Loucy (cell line): ENCODE measurements at regions not wholly inside any gene's neighbourhood (a gene's known extent, or its start where the extent isn't known, plus 50 kb on each side); places are given as distances from the start of the nearest gene placed in this dataset.

Experiments
- H2AFZ ChIP-seq: fragments of 200-600 bp; sonication (generic); 2 replicates; pipeline ENCODE4 v1.6.0; 2016; ENCODE audit warnings: antibody characterized with exemption, mild to moderate bottlenecking, low read length, moderate library complexity
- H3F3A ChIP-seq: fragments of 200-600 bp; 2 replicates; pipeline ENCODE4 v1.6.0; 2016; ENCODE audit warnings: antibody characterized with exemption, low read depth, mild to moderate bottlenecking
- H3K27me3 ChIP-seq: fragments of 200-600 bp; sonication (generic); 2 replicates; pipeline ENCODE4 v1.6.1; 2014; ENCODE audit warnings: low read length, mild to moderate bottlenecking; ENCODE audit not compliant: insufficient read depth, poor library complexity, severe bottlenecking
- H3K36me3 ChIP-seq: fragments of 200-600 bp; sonication (generic); 2 replicates; pipeline ENCODE4 v1.6.1; 2016; ENCODE audit warnings: low read length; ENCODE audit not compliant: insufficient read depth
- H3K4me1 ChIP-seq: fragments of 200-600 bp; sonication (generic); 2 replicates; pipeline ENCODE4 v1.5.1; 2014; ENCODE audit warnings: low read length, mild to moderate bottlenecking; ENCODE audit not compliant: insufficient read depth, poor library complexity, severe bottlenecking
- H3K4me2 ChIP-seq: fragments of 200-600 bp; sonication (generic); 2 replicates; pipeline ENCODE4 v1.6.0; 2014; ENCODE audit warnings: antibody characterized with exemption, low read length, low read depth, mild to moderate bottlenecking; ENCODE audit not compliant: poor library complexity, severe bottlenecking
- H3K4me3 ChIP-seq: fragments of 200-600 bp; sonication (generic); 2 replicates; pipeline ENCODE4 v1.5.1; 2014; ENCODE audit warnings: low read length, mild to moderate bottlenecking, mixed read lengths; ENCODE audit not compliant: poor library complexity, severe bottlenecking
- H3K79me2 ChIP-seq: fragments of 200-600 bp; sonication (generic); 2 replicates; pipeline ENCODE4 v1.6.1; 2014; ENCODE audit warnings: low read length; ENCODE audit not compliant: insufficient read depth
- H3K9ac ChIP-seq: fragments of 200-600 bp; sonication (generic); 2 replicates; pipeline ENCODE4 v1.6.0; 2014; ENCODE audit warnings: mild to moderate bottlenecking, low read depth, low read length, moderate library complexity; ENCODE audit not compliant: poor library complexity, severe bottlenecking
- H3K9me2 ChIP-seq: fragments of 200-600 bp; sonication (generic); replicated peaks from 2 replicates; pipeline ENCODE4 v1.6.1; 2016; ENCODE audit warnings: low read depth, low read length, mixed read lengths
- H3K9me3 ChIP-seq: fragments of 200-600 bp; sonication (generic); 2 replicates; pipeline ENCODE4 v1.6.1; 2014; ENCODE audit warnings: mild to moderate bottlenecking, antibody characterized with exemption, low read length, low read depth; ENCODE audit not compliant: insufficient read depth
- H4K20me1 ChIP-seq: fragments of 200-600 bp; sonication (generic); 2 replicates; pipeline ENCODE4 v1.6.0; 2014; ENCODE audit warnings: antibody characterized with exemption, low read length, mild to moderate bottlenecking; ENCODE audit not compliant: insufficient read depth, poor library complexity, severe bottlenecking
- CTCF ChIP-seq: fragments of 200-600 bp; sonication (generic); conservative IDR thresholded peaks from 2 replicates; pipeline ENCODE4 v1.5.1; 2014; ENCODE audit warnings: mild to moderate bottlenecking, antibody characterized with exemption, low read length
- EZH2phosphoT487 ChIP-seq: fragments of 200-600 bp; IDR thresholded peaks from 2 replicates; pipeline ENCODE4 v1.6.1; 2018; ENCODE audit warnings: antibody characterized with exemption, mild to moderate bottlenecking, moderate library complexity, borderline replicate concordance

- Histone ChIP-seq H3K79me2 (no peaks in the 10 kb centered on the region), H3F3A (no peaks in the 10 kb centered on the region)
Measured at GRCh38 chr21:38156200-38156599, 100.6 kb upstream of the KCNJ15 start.

GRCh38 chr21:38159355-38159754, 97.4 kb upstream of the KCNJ15 start:
- Histone ChIP-seq H3F3A (no peaks in the 10 kb centered on the region), H3K9ac (no peak overlapping the region), H3K4me2 (no peak overlapping the region), H3K4me3 (no peak overlapping the region), H2AFZ (no peak overlapping the region), H3K79me2 (no peaks in the 10 kb centered on the region), H3K4me1 (no peaks in the 10 kb centered on the region), H3K27me3 (peaks cover 5% of the 10 kb centered on the region), H3K36me3 (no peaks in the 10 kb centered on the region), H3K9me3 (no peaks in the 10 kb centered on the region), H3K9me2 (no peaks in the 10 kb centered on the region), H4K20me1 (no peaks in the 10 kb centered on the region)
- TF ChIP-seq EZH2phosphoT487 = no peak
- peak; percentile 96 for TF ChIP-seq CTCF

More at GRCh38 chr21:38156200-38156599, 100.6 kb upstream of the KCNJ15 start:
- H3K27me3 ChIP-seq = peaks cover 13% of the 10 kb centered on the region
- TF ChIP-seq EZH2phosphoT487 = no peak
- TF ChIP-seq CTCF = no peak
- no peaks in the 10 kb centered on the region for H4K20me1 ChIP-seq
- H3K4me2 ChIP-seq = no peak overlapping the region
- no peak overlapping the region for H3K9ac ChIP-seq
- no peaks in the 10 kb centered on the region for H3K36me3 ChIP-seq
- no peaks in the 10 kb centered on the region for H3K4me1 ChIP-seq
- no peak overlapping the region for H2AFZ ChIP-seq
- no peaks in the 10 kb centered on the region for H3K9me3 ChIP-seq
- no peaks in the 10 kb centered on the region for H3K9me2 ChIP-seq
- H3K4me3 ChIP-seq = no peak overlapping the region

- Histone ChIP-seq H3K9me2 (no peaks in the 10 kb centered on the region), H3F3A (no peaks in the 10 kb centered on the region), H3K4me2 (no peak overlapping the region), H3K4me3 (no peak overlapping the region), H3K9me3 (no peaks in the 10 kb centered on the region), H3K27me3 (no peaks in the 10 kb centered on the region), H3K9ac (no peak overlapping the region), H3K79me2 (no peaks in the 10 kb centered on the region), H3K36me3 (no peaks in the 10 kb centered on the region), H4K20me1 (no peaks in the 10 kb centered on the region), H3K4me1 (no peaks in the 10 kb centered on the region), H2AFZ (no peak overlapping the region)
- TF ChIP-seq EZH2phosphoT487 (no peak), CTCF (no peak)
Measured at GRCh38 chr21:38165466-38166172, 91.2 kb upstream of the KCNJ15 start.
